GM12892 (cell line): ENCODE measurements at regions not wholly inside any gene's neighbourhood (a gene's known extent, or its start where the extent isn't known, plus 50 kb on each side); places are given as distances from the start of the nearest gene placed in this dataset.

ENCODE experiments used
- POLR2A ChIP-seq: IDR thresholded peaks from 2 replicates; pipeline ENCODE4 v1.6.1; 2011; ENCODE audit warnings: low read depth, low read length, control low read depth
- POLR2AphosphoS5 ChIP-seq: IDR thresholded peaks from 2 replicates; pipeline ENCODE4 v1.6.1; 2011; ENCODE audit warnings: low read depth, low read length, control low read depth

DNA sequence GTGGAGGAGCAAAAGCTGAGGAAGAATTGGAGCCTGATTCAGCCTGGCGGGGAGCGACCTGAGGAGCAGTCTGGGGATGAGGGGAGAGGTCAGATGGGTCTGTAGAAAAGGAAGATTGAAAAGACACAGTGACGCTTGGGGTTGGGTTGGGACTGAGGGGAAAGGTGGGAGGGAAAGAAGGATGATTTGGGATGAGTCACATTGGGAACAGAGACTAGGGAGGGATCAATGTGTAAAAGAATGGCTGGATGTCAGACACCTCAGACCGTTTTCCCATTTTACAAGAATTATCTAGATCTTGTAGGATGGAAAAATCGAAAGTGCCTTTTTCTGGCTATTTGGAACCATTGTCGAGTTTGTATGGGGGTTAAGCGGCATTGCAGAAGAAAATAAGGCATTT lies 1076.5 kb downstream of the DNAJB9 start:
- TF ChIP-seq POLR2A: no peak
- no peak for TF ChIP-seq POLR2AphosphoS5
